ENCODE measurements at regions not wholly inside any gene's neighbourhood (a gene's known extent, or its start where the extent isn't known, plus 50 kb on each side); places are given as distances from the start of the nearest gene placed in this dataset.

GRCh38 chr7:155202106-155202871 is 95.4 kb upstream of the INSIG1 start:
- H3K9me3 ChIP-seq (replicated peaks in 1 of 2; ENCODE audit: control insufficient read depth in 1 of 2, insufficient read depth in 1 of 2, low read length in 2 of 2), result peaks cover 0 to under 1% of the 10 kb centered on the region in 2 donors
- H3K4me2 ChIP-seq (replicated peaks; ENCODE audit: extremely low read depth, low read length, poor library complexity, severe bottlenecking), result no peak overlapping the region
- Mint-ChIP-seq H3K4me1 (peaks cover 31% of the 10 kb centered on the region), H3K27ac (no peak overlapping the region), H3K4me3 (no peak overlapping the region), H3K9me3 (peaks cover 3 to 10% (median 6%) of the 10 kb centered on the region in 7 donors), H3K27me3 (ENCODE audit: low read depth in 3 of 3) (peaks cover 0 to 8% (median 0%) of the 10 kb centered on the region in 3 donors), H3K36me3 (no peaks in the 10 kb centered on the region)
- no peaks in the 10 kb centered on the region for H4K20me1 ChIP-seq (ENCODE audit: insufficient read depth, low read length)
- no peak overlapping the region for H3K4me3 ChIP-seq (replicated peaks in 1 of 3; ENCODE audit: low read depth in 2 of 3, low read length in 3 of 3)
- H3K27me3 ChIP-seq (ENCODE audit: control insufficient read depth in 2 of 2, insufficient read depth in 2 of 2, low read length in 2 of 2), result no peaks in the 10 kb centered on the region
- no peak overlapping the region for H3K9ac ChIP-seq (ENCODE audit: insufficient read depth, low read length, poor library complexity, severe bottlenecking)
- intact Hi-C loops (cut with micrococcal nuclease), result loop anchor here in 1 of 2 donors (10.0 kb wide), 1 partner anchor 197 kb away; the partner anchor contains the start of gene PAXIP1
- H3K27ac ChIP-seq (ENCODE audit: low read depth in 1 of 2, low read length in 2 of 2), result no peak overlapping the region
- 86% methylated on average over 10 of the region's 15 CpGs for WGBS (ENCODE audit: insufficient coverage)
- no peaks in the 10 kb centered on the region for H3K36me3 ChIP-seq (replicated peaks in 1 of 2; ENCODE audit: control insufficient read depth in 1 of 2, insufficient read depth in 2 of 2, low read length in 2 of 2)
- H3K4me1 ChIP-seq (ENCODE audit: control insufficient read depth in 1 of 2, insufficient read depth in 2 of 2, low read length in 2 of 2), result peaks cover 28 to 29% of the 10 kb centered on the region in 2 donors
- no peak for TF ChIP-seq CTCF (IDR thresholded peaks at IDR 0.05)
- no peak overlapping the region for H2AFZ ChIP-seq (ENCODE audit: insufficient read depth, low read depth, low read length, poor library complexity, severe bottlenecking)
- no peak for DNase-seq
- no peaks in the 10 kb centered on the region for H3K79me2 ChIP-seq (ENCODE audit: insufficient read depth, low read length)

- no peak overlapping the region for H3K4me3 Mint-ChIP-seq
- peak overlapping the region in 4 of 7 donors; percentile 30 to 88 (median 64) for H3K27ac Mint-ChIP-seq
- H3K9me3 Mint-ChIP-seq, result peaks cover 2 to 10% (median 5%) of the 10 kb centered on the region in 7 donors
- Histone ChIP-seq H2AFZ (ENCODE audit: insufficient read depth, low read depth, low read length, poor library complexity, severe bottlenecking) (no peak overlapping the region), H3K4me3 (replicated peaks in 1 of 3; ENCODE audit: low read depth in 2 of 3, low read length in 3 of 3) (no peak overlapping the region), H3K4me2 (replicated peaks; ENCODE audit: extremely low read depth, low read length, poor library complexity, severe bottlenecking) (no peak overlapping the region), H3K27me3 (ENCODE audit: control insufficient read depth in 2 of 2, insufficient read depth in 2 of 2, low read length in 2 of 2) (no peaks in the 10 kb centered on the region), H4K20me1 (ENCODE audit: insufficient read depth, low read length) (no peaks in the 10 kb centered on the region), H3K27ac (ENCODE audit: low read depth in 1 of 2, low read length in 2 of 2) (no peak overlapping the region), H3K9me3 (replicated peaks in 1 of 2; ENCODE audit: control insufficient read depth in 1 of 2, insufficient read depth in 1 of 2, low read length in 2 of 2) (no peaks in the 10 kb centered on the region), H3K36me3 (replicated peaks in 1 of 2; ENCODE audit: control insufficient read depth in 1 of 2, insufficient read depth in 2 of 2, low read length in 2 of 2) (no peaks in the 10 kb centered on the region), H3K4me1 (ENCODE audit: control insufficient read depth in 1 of 2, insufficient read depth in 2 of 2, low read length in 2 of 2) (peaks cover 28 to 31% of the 10 kb centered on the region in 2 donors), H3K79me2 (ENCODE audit: insufficient read depth, low read length) (no peaks in the 10 kb centered on the region), H3K9ac (ENCODE audit: insufficient read depth, low read length, poor library complexity, severe bottlenecking) (no peak overlapping the region)
- H3K4me1 Mint-ChIP-seq, result peaks cover 32% of the 10 kb centered on the region
- intact Hi-C loops (cut with micrococcal nuclease), result loop anchor here in 1 of 2 donors (10.0 kb wide), 1 partner anchor 198 kb away; the partner anchor contains the start of gene PAXIP1
- no peak for TF ChIP-seq CTCF (IDR thresholded peaks at IDR 0.05)
- no peak for DNase-seq
- 85% methylated on average over 15 of the region's 17 CpGs for WGBS (ENCODE audit: insufficient coverage)
- H3K36me3 Mint-ChIP-seq, result no peaks in the 10 kb centered on the region
- peaks cover 0 to 8% (median 0%) of the 10 kb centered on the region in 3 donors for H3K27me3 Mint-ChIP-seq (ENCODE audit: low read depth in 3 of 3)
These were observed 94.4 kb upstream of the INSIG1 start for GRCh38 chr7:155203059-155203881.
